ENCODE measurements at regions not wholly inside any gene's neighbourhood (a gene's known extent, or its start where the extent isn't known, plus 50 kb on each side); places are given as distances from the start of the nearest gene placed in this dataset.

DNA sequence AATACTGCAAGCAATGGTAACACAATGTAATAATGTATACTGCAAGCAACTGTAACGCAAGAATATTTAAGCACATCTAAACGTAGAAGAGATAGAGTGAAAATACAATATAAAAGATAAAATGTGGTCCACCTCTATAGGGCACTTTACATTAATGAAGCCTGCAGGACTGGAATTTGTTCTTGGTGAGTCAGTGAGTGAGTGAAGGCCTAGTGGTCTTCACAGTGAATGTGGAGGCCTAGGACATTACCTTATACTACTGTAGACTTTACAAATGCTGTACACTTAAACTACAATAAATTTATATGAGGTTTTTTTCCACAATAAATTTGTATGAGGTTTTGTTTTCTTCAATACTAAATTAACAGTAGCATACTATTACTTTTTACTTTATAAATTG is 287.4 kb upstream of the SNX7 start:
- DNase-seq: no peak

DNA sequence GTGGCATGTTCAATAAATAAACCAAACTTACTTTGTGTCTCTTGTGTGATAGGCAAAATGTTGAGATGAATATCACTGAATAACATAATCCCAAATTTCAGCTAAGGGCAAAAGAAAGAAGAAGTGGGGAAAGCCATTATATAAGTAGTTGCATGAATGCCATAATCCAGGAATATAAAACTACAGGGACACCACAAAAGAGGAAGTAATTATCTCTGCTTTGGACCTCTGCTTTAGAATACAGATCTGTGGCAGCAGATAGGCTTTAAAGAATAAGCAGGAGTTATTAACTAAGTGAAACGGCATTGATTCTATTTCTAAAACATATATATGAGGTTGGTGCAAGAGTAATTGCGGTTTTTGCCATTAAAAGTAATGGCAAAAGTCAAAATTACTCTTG is 288.5 kb upstream of the SNX7 start:
- DNase-seq: no peak

DNA sequence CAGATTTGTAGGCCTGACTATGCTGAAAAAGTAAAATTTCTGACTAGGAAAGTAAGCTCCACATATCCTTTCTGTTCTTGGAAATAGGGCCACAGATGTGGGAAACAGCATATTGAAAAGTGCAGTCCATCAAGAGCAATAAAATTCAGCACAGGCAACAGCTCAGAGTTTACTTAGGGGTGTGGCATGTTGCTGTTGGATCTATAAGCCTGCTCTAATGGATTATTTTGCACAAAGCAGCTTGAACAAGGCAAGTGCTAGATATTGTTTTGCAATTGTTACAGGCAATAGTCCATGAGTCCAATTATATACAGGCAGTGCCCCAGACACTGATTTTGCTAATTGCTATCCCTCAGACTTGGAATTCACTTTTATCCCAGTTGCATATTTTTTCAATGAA is 289.8 kb upstream of the SNX7 start:
- DNase-seq: no peak

DNA sequence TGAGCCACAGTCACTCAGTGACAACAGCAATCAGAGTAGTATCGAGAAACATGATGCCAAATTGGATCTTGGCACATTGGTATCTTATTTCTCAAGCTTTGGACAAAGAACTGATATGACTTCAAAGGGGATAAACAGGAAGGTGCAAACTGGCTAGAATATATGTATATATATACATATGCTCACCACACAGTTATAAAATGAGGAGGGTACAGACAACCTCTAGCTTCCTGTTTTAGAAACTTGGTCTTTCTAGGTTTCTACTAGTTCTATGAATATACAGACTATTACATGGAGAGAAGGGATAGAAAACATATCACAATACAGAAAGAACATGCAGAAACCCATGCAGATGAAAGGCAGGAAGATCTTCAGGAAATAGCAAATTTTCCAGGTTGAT is 292.1 kb upstream of the SNX7 start:
- DNase-seq: no peak

DNA sequence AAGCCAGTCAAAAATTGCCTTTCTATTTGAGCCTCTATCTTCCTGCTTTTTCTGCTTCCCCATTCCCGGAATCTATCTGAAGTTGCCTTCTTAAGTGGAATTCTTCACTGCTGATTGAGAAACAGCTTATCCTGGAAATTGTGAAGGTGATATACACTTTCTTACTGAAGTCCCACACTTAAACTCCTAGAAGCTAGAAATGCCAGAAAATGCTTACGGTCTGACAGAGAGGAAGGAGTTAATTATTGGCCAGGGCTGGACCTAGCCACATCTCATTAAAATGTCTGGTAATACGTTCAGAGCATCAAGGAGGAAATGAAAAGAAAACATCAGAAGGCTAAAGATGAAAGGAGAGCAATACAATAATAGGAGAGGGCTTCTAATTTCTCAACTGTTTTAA is 292.5 kb upstream of the SNX7 start:
- no peak for DNase-seq

DNA sequence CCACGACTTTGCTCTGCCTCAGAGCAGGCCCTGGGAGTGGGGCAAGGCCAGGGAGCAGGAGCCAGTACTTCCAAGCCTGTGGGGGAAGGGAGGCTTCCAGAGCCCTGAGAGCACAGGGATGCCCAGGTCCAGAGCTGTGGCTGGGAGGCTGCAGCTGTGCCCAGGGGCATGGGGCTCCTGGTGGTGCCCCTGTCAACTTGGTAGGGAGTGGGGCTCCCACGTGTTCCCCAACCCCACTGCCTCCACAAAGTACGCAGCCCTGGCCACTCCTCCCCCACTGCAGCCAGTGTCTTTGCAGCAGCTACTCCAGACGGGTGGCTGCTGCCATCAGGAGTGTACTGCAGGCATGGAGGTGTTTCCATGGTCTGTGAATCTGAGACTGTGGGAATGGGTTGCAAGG is 294.1 kb upstream of the SNX7 start:
- DNase-seq: no peak

DNA sequence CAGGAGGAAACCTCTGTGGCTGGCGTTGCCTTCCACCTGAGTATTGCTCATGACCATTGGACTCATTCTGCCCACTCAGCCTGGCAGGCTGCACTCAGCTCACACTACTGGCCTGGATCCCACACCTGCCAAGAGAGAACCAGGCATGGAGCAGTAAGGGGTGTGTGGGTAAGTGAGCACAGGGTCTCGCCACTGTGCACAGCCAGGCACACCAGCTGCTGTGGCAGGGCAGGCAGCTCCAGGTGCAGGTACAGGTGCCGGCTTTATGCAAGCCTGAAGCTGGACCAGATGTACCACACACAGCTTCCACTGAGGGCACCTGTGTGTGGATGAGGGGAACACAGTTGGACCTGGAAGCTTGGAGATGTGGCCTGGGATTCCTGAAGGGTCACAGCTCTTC is 295.2 kb upstream of the SNX7 start:
- no peak for DNase-seq

DNA sequence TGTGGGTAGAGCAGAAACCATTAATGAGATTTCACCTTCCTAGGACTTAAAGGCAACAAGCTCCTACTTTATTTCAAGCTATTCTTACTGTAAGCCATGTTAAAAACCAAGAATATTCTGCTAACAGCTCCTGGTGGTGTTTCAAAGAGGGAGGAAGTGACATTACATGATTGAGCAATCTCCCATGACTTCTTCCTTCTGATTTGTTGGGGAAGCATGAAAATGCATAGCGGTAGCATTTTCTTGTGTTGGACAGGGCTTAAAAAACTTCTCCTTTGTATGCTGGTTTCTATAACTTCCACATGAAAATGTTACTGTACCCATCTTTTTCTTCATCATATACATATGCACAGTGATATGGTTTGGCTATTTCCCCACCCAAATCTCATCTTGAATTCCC is 297.0 kb upstream of the SNX7 start:
- no peak for DNase-seq

DNA sequence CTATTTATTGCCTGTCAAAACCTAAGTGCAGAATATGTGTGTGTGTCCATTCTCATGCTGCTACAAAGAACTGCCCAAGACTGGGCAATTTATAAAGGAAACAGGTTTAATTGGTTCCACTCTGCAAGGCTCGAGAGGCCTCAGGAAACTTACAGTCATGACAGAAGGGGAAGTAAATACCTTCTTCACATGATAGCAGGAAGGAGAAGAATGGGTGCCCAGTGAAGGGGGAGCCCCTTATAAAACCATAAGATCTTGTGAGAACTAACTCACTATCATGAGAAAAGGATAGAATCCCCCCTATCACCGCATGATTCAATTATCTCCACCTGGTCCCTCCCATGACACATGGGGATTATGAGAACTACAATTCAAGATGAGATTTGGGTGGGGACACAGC is 300.7 kb upstream of the SNX7 start:
- no peak for DNase-seq

DNA sequence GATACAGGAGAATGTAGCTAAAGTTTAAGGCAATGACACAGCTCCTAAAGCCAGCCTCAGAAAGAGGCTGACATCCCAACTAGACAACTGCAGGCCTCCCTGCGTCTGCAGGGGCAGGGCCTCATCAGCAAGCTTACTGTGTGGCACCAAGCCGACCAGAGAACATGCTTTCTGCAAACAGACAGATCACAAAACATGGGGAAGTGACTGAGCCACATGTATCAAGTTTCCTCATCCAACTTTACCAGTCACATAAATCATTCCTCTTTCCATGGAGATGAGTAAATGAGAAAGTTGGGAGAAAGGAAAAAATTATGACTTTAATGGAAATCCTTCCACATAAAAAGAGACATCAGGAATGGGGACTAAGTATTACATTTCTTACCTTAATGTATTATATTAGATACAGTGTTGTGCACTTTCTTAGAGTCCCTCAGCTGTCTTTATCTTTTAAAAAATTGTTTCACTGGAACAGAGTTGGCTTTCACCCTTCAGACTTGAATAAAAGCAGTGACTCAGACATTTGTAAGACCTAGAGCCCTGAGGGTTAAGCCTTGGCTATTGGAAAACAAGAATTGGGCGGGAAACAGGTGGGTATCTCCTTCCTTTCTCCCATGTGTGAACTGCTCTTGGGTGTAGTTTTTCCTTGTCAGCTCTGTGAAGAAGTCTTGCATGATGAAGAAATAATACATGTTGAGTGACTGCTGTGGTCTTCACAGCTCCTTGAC is 305.7 kb upstream of the SNX7 start:
- DNase-seq: peak; percentile 22

DNA sequence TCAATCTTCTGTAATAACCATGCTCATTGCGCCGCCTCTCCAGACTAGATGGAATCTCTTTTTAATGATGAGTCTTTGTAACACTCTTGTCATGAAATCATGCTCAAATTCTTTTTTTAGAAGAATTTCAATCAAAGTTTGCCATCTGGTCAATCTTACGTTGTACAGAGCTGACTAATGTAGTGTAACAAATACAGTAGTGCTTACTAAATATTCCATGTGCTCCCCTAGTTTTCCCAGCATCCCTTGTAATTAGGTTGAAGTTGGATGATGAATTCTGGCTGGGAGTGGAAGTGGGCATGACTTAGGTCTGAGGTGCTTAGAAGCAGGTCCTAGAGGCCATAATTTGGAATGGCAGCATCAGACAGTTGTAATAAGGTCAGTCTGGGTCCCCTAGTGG is 309.1 kb upstream of the SNX7 start:
- DNase-seq: no peak

DNA sequence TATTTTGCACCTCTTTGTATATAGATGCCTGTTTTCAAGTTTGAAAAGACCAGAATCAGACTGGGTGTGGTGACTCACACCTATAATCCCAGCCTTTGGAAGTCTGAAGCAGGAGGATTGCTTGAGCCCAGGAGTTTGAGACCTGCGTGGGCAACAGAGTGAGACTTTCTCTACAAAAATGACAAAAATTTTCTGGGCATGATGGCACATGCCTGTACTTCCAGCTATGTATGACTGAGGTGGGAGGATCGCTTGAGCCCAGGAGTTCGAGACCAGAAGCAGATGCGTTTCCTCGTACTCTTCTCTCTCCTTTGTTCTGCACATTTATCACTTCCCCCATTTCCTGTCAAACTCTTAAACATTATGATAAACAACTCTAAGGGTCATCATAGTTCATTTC is 310.0 kb upstream of the SNX7 start:
- DNase-seq: no peak

DNA sequence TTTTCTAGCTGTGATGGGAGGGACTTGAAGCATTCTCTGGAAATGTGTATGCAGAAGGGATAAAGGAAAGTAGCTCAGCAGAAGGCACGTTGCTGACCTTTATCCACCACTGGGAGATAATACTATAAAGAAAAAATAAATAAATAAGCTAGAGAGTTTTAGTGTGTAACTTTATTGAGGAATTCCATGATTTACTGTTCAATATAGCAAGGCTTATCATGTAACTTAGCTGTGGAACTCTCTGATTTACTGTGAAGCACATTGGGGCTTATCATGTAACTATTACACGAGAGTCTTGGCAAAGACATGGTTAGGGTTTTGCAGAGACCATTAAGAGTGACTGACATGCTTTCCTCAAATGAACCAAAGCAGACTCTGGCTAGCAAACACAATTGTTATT is 316.1 kb upstream of the SNX7 start:
- no peak for DNase-seq

DNA sequence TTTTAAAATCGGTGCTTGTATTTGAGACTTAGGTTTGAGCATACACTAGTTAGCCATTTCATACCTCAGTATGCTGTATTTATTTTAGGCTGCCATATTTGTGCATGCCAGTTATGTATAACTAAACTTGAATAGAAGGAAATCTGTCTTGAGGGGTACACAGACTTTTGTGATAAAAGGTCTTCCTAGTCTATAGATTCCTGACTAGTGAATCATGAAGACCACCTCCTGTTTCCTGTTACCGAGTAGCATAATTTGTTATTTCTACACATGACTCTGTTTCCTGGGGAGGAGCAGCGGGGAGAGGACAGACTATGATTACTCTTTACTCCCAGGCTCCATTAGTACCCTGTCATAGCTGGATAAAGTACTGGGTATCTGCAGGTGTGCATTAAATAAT is 316.8 kb upstream of the SNX7 start:
- DNase-seq: peak; percentile 30

DNA sequence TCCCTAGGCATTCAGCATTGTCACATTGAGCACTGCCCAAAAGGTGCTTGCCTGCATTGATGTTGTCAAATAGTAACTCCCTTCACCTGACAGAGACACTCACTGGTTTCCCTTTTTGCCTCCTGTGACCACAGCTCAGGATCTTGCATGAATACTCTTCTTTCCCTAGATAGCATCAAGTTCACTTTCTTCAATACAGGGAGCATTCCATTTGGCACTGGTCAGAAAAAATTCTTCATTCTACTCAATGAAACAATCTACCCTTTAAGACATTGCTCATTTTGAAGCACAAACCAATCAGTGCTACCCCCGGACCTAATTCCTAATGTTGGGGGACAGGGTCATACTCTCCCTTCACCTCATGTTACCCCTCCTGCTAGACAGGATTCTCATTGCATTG is 319.0 kb upstream of the SNX7 start:
- peak; percentile 35 for DNase-seq

DNA sequence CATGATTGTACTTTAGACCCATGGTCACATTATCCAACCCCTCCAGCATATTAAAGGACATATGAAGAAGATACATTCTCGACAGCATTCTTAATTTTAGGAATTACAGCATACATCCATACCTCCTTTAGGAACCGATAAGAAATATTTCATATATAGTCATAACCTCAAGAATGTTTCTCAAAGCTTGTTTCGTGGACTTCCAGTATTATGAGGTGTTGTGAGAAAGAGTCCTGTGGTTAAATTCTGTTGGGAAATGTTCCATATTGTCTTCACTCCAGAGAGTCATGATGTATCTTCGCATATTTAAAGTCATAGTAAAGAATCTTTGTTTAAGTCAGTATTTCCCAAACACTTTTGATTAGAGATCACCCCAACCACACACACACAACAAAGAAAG is 321.0 kb upstream of the SNX7 start:
- peak; percentile 93 for DNase-seq

DNA sequence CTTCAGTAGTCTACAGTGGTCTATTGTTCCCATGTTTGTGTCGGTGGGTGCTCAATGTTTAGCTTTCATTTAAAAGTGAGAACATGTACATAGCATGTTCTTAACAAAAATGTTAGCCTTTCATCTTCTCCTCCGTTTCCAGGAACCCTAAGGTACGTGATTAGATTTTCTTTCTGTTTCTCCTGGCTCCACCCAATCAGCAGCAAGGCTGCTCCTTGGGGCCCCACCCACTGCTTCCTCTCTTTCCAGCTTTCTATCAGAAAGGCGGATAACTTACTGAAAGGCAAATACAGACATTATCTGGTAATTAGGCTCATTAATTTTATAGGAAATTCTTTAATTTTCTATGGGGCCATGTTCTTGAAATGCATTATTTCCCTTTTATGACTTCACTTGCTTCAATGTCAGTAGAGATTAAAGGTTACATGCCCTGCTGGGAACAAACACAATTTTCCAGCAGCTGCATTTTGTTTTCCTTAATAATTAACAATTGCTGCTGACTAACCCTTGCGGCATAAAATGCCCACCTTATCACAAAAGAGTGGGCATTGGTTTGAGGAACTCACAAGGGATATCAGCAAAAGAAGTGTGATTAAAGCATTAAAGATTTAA is 324.9 kb upstream of the SNX7 start:
- no peak for DNase-seq

DNA sequence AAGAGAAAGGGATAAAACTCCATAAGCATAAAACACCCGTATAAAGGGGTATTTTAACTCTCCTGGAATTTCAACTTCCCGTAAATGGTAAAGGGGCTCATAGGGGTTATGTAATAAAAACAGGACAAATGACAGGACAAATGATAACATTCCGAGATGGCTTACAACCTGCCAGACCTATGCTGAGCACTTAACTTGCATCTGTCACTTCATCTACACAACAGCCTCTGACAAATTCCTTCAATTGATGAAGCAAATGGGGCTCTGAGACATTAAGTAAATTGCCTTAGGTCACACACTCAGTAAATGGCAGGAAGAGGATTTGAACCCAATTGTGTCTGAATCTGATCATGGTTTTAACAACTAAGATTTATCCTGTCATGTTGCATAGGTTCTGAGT is 327.6 kb upstream of the SNX7 start:
- no peak for DNase-seq

DNA sequence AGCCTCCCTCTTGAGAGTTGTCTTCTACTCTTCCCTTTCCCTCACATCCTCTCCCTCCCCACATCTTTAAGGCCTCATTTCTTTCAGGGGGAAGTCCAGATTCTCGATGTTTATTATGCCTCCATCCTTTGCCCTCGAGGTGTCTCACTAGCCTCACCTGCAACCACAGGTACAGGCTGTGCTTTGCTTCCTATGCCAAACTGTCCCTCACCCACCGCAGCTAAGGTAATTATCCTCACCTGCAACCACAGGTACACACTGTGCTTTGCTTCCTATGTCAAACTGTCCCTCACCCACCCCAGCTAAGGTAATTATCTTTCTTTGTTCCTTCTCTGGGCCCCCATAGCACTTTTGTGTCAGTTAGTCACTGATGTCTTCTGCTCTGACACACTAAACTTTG is 328.1 kb upstream of the SNX7 start:
- DNase-seq: no peak

DNA sequence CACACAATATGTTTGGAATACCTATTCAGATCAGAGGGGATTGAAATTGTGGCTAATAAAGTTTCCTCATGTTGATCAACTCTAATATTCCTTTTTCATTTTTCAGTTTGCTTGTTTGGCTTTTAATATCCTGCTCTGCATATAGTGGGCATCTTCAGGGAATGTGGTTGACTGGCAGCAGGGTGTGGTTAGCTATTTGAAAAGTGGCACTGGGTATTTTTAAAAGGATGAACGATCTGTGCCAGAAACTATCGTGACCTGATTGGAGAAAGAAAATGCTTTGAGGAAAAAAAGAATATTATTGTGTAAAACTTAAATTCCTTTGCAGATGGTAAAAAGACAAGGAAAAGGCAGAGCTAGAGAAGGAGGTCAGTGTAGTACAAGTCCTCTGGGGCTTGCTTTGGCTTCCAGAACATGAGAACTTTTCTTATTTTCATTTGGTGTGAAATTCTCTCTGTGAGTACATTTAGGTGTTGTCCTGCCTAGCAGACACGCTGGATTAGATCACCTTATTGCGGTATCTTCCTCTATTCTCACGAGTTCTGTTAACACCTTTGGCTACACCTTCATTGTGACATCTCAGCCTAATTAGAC is 329.7 kb upstream of the SNX7 start:
- peak; percentile 22 for DNase-seq

DNA sequence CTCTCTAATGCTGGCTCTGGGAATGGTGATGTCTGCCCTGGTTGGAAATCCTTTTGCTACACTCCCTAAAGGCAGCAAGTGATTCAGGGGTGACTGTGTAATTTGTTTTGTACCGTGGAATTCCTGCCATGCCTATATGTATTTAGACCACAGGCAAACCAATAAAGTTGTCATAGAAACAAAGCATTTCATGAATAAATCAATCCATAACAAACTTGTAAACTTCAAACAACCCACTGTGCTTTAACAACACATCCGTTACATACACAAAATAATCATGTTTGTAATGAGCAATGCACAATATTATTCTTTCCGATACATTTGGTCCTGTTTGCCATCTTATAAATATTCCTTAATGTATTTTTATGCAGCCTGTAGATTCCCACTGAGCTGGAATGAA is 330.3 kb upstream of the SNX7 start:
- peak; percentile 65 for DNase-seq

DNA sequence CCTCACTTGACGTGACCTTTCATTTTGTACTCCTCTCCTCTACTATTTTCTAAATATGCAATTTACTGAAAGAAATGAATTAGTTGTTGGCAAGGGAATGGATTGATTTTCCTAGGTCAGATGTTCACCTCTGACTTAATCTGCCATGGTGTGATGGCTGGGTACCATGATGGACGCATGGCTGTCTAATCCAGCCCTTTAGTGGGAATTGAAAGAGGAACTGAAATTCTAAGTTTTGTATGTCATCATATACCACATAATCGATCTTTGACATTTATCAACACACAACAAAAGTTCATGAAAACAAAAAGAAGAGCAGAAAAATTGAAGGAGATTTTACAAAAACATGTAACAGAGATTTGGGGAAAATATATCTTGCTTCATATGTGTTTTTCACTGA is 331.3 kb upstream of the SNX7 start:
- no peak for DNase-seq

DNA sequence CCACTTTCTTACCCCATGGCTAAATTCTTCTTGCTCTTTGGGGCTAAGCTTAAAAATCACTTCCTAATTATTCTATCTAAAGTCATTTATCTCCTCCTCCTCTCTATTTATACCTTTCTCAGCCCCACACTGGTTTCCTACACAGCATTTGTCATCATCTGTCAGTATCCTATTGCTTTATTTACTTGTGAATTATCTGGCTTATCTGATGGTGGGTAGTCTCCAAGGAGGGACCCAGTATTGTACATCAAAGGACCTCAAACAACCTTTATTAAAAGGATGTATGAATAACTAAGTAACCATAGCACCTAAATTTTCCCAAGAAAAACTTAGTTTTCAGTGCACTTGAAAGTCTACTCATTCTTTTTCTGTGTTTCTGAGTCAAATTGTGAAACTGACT is 332.7 kb upstream of the SNX7 start:
- no peak for DNase-seq

DNA sequence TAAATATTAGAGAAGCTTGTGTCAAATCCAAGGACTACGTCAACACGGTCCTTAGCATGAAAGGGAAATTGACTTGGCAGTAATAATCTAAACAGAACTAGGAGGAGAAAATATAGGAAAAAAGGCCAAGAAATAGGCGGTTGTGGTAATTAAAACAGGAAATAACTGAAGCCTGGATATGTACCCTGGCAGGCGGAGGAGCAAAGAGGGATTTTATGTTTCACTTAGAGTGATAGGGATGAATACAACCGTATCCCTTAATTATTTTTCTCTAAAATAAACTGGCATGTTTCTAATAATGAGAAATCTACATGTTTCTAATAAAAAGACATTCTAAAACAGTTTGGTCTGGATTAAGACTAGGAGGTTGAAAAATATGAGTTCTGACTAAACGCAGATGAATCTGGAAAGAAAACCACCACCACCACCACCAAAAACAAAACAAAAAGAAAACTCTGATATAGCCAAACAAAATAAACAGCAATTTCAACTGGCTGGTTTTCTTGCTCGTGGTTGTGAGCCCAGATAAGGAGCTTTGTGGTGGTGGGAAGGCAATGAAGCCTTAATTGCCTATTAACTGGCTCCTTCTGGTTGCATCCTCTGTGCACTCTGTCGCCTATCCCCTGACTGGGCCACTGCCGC is 334.2 kb upstream of the SNX7 start:
- DNase-seq: peak; percentile 81
